MM.1S (cell line): ENCODE measurements at regions not wholly inside any gene's neighbourhood (a gene's known extent, or its start where the extent isn't known, plus 50 kb on each side); places are given as distances from the start of the nearest gene placed in this dataset.
A peak's percentile ranks its signal among the peaks of the same experiment; 100 is the strongest.

Source experiments
- DNase-seq: peaks from one replicate; pipeline ENCODE4 v3.0.0-alpha.2; 2015
- H2AFZ ChIP-seq: fragments of 300-600 bp; sonication (generic); 2 replicates; pipeline ENCODE4 v1.6.0; 2016; ENCODE audit warnings: antibody characterized with exemption, low read length
- H3F3A ChIP-seq: fragments of 300-600 bp; sonication (generic); 2 replicates; pipeline ENCODE4 v1.6.1; 2016; ENCODE audit warnings: mild to moderate bottlenecking, antibody characterized with exemption, low read length, moderate library complexity, mixed read lengths; ENCODE audit not compliant: insufficient read depth
- H3K27ac ChIP-seq: fragments of 300-600 bp; sonication (generic); 2 replicates; pipeline ENCODE4 v1.5.1; 2016; ENCODE audit warnings: mild to moderate bottlenecking, low read length
- H3K27me3 ChIP-seq: fragments of 300-600 bp; sonication (generic); replicated peaks from 2 replicates; pipeline ENCODE4 v1.6.0; 2016; ENCODE audit warnings: low read length; ENCODE audit not compliant: insufficient read depth
- H3K36me3 ChIP-seq: fragments of 300-600 bp; sonication (generic); replicated peaks from 2 replicates; pipeline ENCODE4 v1.6.1; 2016; ENCODE audit warnings: mild to moderate bottlenecking, low read length, mixed read lengths; ENCODE audit not compliant: insufficient read depth
- H3K4me1 ChIP-seq: fragments of 300-600 bp; sonication (generic); 2 replicates; pipeline ENCODE4 v1.6.1; 2016; ENCODE audit warnings: low read length, mixed read lengths
- H3K4me2 ChIP-seq: fragments of 300-600 bp; sonication (generic); 2 replicates; pipeline ENCODE4 v1.6.0; 2016; ENCODE audit warnings: low read depth, low read length
- H3K4me3 ChIP-seq: fragments of 300-600 bp; sonication (generic); 2 replicates; pipeline ENCODE4 v1.5.1; 2016; ENCODE audit warnings: low read length, mixed read lengths
- H3K79me2 ChIP-seq: fragments of 300-600 bp; sonication (generic); 2 replicates; pipeline ENCODE4 v1.6.1; 2016; ENCODE audit warnings: mixed run types, low read length, mixed read lengths
- H3K9ac ChIP-seq: fragments of 300-600 bp; sonication (generic); 2 replicates; pipeline ENCODE4 v1.6.1; 2016; ENCODE audit warnings: low read length, mixed read lengths
- H3K9me2 ChIP-seq: fragments of 300-600 bp; sonication (generic); replicated peaks from 2 replicates; pipeline ENCODE4 v1.6.1; 2016; ENCODE audit warnings: mild to moderate bottlenecking, low read length, mixed read lengths; ENCODE audit not compliant: insufficient read depth
- H3K9me3 ChIP-seq: fragments of 300-600 bp; sonication (generic); replicated peaks from 2 replicates; pipeline ENCODE4 v1.6.1; 2016; ENCODE audit warnings: mild to moderate bottlenecking, low read length, mixed read lengths; ENCODE audit not compliant: insufficient read depth
- H4K20me1 ChIP-seq: fragments of 300-600 bp; sonication (generic); 2 replicates; pipeline ENCODE4 v1.6.1; 2016; ENCODE audit warnings: mild to moderate bottlenecking, low read length, moderate library complexity, mixed read lengths; ENCODE audit not compliant: insufficient read depth
- EZH2 ChIP-seq: fragments of 300-600 bp; sonication (generic); optimal IDR thresholded peaks from 2 replicates; pipeline ENCODE3; 2017; ENCODE audit warnings: low read depth, mild to moderate bottlenecking, antibody characterized with exemption, low read length, mixed read lengths
- EZH2phosphoT487 ChIP-seq: fragments of 300-600 bp; sonication (generic); IDR thresholded peaks from 2 replicates; pipeline ENCODE4 v1.6.1; 2018; ENCODE audit warnings: antibody characterized with exemption, low read length
- TF ChIP-seq, protein P1 (sequence below): fragments of 300-600 bp; sonication (generic); IDR thresholded peaks from 2 replicates; pipeline ENCODE4 v1.5.1; 2016; ENCODE audit warnings: antibody characterized with exemption, low read length, mixed read lengths

DNA sequence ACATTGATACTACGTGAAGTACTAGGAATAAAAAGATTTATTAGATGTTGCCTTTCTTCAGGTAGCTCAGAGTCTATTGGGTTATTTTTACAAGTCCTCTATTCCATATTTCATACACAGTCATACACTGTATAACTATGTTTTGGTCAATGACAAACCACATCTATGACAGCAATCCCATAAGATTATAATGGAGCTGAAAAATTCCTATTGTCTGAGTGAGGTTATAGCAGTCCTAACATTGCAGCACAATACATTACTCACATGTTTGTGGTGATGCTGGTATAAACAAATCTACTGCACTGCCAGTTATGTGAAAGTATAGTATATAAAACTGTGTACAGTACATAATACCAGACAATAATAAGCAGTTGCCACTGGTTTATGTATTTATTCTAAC is 595.1 kb downstream of the MBD2 start:
- no peak for DNase-seq
- Histone ChIP-seq H3K27ac (no peak overlapping the region), H3F3A (no peaks in the 10 kb centered on the region), H3K27me3 (no peaks in the 10 kb centered on the region), H3K9me2 (no peaks in the 10 kb centered on the region), H3K4me2 (no peak overlapping the region), H3K4me1 (no peaks in the 10 kb centered on the region), H3K79me2 (no peaks in the 10 kb centered on the region), H3K36me3 (no peaks in the 10 kb centered on the region), H3K9me3 (no peaks in the 10 kb centered on the region), H2AFZ (no peak overlapping the region), H3K9ac (no peak overlapping the region), H3K4me3 (no peak overlapping the region), H4K20me1 (no peaks in the 10 kb centered on the region)
- TF ChIP-seq EZH2phosphoT487 (no peak), EZH2 (no peak)
- TF ChIP-seq, protein P1, sequence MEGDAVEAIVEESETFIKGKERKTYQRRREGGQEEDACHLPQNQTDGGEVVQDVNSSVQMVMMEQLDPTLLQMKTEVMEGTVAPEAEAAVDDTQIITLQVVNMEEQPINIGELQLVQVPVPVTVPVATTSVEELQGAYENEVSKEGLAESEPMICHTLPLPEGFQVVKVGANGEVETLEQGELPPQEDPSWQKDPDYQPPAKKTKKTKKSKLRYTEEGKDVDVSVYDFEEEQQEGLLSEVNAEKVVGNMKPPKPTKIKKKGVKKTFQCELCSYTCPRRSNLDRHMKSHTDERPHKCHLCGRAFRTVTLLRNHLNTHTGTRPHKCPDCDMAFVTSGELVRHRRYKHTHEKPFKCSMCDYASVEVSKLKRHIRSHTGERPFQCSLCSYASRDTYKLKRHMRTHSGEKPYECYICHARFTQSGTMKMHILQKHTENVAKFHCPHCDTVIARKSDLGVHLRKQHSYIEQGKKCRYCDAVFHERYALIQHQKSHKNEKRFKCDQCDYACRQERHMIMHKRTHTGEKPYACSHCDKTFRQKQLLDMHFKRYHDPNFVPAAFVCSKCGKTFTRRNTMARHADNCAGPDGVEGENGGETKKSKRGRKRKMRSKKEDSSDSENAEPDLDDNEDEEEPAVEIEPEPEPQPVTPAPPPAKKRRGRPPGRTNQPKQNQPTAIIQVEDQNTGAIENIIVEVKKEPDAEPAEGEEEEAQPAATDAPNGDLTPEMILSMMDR: no peak

DNA sequence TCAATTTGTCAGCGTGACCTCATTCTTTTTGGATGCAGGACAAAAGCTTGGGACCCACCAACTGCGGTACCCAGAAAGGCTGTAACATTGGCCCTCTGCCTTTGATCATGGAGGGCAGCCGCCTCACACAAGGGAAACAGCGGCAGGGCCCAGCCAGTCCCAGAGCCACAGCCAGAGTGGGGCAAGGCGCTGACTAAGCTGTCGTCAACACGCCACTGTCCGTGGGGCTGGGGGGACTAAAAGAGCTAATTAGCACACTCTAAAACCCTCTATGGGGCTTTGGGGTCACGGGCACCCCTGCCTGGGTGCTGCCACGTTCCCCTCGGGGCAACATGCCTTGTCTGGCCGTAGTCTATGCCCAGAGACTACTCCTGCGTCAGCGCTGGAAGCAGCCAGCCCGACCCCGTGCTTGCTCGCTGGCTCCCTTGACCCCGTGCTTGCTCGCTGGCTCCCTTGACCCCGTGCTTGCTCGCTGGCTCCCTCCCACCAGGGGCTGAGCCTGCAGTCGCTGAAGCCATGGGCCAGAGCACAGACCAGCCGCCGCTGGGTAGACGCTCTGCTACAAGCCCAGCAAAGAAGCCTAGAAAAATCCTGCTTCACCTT is 598.4 kb downstream of the MBD2 start:
- H3F3A ChIP-seq: no peaks in the 10 kb centered on the region
- H4K20me1 ChIP-seq: no peaks in the 10 kb centered on the region
- H3K9ac ChIP-seq: no peak overlapping the region
- no peaks in the 10 kb centered on the region for H3K36me3 ChIP-seq
- no peak overlapping the region for H3K27ac ChIP-seq
- no peak overlapping the region for H3K4me3 ChIP-seq
- H3K9me2 ChIP-seq: no peaks in the 10 kb centered on the region
- no peak for DNase-seq
- no peak overlapping the region for H2AFZ ChIP-seq
- no peaks in the 10 kb centered on the region for H3K4me1 ChIP-seq
- TF ChIP-seq, protein P1: no peak
- no peak for TF ChIP-seq EZH2phosphoT487
- TF ChIP-seq EZH2: no peak
- H3K4me2 ChIP-seq: no peak overlapping the region
- no peaks in the 10 kb centered on the region for H3K27me3 ChIP-seq
- H3K9me3 ChIP-seq: no peaks in the 10 kb centered on the region
- no peaks in the 10 kb centered on the region for H3K79me2 ChIP-seq

DNA sequence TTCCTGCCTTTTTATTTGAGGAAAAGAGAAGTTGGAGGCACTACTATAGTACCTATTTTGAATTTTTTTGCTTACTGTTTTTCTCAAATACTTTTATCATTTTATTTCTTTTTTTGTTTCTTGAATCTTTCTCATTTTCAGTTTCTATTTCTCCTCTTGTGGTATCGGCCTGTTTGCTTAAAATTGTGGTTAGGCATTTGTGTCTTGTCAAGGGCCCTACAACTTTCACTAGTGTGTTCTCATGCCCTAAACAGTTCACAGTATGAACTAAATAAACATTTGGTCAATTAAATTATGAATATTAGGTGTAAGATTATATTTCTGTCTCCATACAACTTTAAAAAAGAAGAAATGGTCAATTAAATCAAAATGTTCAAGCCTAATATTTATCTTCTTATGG is 613.5 kb downstream of the MBD2 start:
- Histone ChIP-seq H3K9me3 (no peaks in the 10 kb centered on the region), H3K9ac (no peak overlapping the region), H3K4me3 (no peak overlapping the region), H2AFZ (no peak overlapping the region), H3F3A (no peaks in the 10 kb centered on the region), H4K20me1 (no peaks in the 10 kb centered on the region), H3K27me3 (peaks cover 61% of the 10 kb centered on the region), H3K4me1 (no peaks in the 10 kb centered on the region), H3K27ac (no peak overlapping the region), H3K4me2 (no peak overlapping the region), H3K79me2 (no peaks in the 10 kb centered on the region), H3K36me3 (no peaks in the 10 kb centered on the region), H3K9me2 (no peaks in the 10 kb centered on the region)
- TF ChIP-seq EZH2 (no peak), EZH2phosphoT487 (no peak)
- TF ChIP-seq, protein P1: no peak
- peak; percentile 77 for DNase-seq
